GM10248 (cell line): ENCODE measurements at regions not wholly inside any gene's neighbourhood (a gene's known extent, or its start where the extent isn't known, plus 50 kb on each side); places are given as distances from the start of the nearest gene placed in this dataset.
"Not testable (repeated sequence)": the region's sequence is repeated elsewhere in the genome, so short reads cannot be mapped to it uniquely, and the experiment has no call there.

Source experiments
- CTCF ChIA-PET: fragments of 300-600 bp; sonication (Branson Sonifier 250); formaldehyde crosslinking; extraction: SDS; loops from one replicate; lab custom pipeline; 2021; ENCODE audit warnings: antibody characterized with exemption; lab: Yijun Ruan, JAX
- POLR2A ChIA-PET: fragments of 350-650 bp; sonication (Branson Sonifier 250); formaldehyde crosslinking; extraction: SDS; loops from one replicate; lab custom pipeline; 2020; ENCODE audit warnings: antibody characterized with exemption; lab: Yijun Ruan, JAX
- DNase-seq: peaks from one replicate; pipeline ENCODE4 v3.0.0; 2012; ENCODE audit errors: extremely low spot score
- TF ChIP-seq, protein P1 (sequence below): IDR thresholded peaks from 2 replicates; pipeline ENCODE4 v1.5.1; 2012; ENCODE audit warnings: mild to moderate bottlenecking, low read depth; ENCODE audit errors: extremely low read depth, missing control alignments, control extremely low read depth

GRCh38 chr18:66254121-66254520, 349.8 kb downstream of the CDH19 start:
- TF ChIP-seq, protein P1, sequence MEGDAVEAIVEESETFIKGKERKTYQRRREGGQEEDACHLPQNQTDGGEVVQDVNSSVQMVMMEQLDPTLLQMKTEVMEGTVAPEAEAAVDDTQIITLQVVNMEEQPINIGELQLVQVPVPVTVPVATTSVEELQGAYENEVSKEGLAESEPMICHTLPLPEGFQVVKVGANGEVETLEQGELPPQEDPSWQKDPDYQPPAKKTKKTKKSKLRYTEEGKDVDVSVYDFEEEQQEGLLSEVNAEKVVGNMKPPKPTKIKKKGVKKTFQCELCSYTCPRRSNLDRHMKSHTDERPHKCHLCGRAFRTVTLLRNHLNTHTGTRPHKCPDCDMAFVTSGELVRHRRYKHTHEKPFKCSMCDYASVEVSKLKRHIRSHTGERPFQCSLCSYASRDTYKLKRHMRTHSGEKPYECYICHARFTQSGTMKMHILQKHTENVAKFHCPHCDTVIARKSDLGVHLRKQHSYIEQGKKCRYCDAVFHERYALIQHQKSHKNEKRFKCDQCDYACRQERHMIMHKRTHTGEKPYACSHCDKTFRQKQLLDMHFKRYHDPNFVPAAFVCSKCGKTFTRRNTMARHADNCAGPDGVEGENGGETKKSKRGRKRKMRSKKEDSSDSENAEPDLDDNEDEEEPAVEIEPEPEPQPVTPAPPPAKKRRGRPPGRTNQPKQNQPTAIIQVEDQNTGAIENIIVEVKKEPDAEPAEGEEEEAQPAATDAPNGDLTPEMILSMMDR = no peak
- ChIA-PET POLR2A (no interaction called here), CTCF (interaction anchor here (1.8 kb wide), 1 partner anchor 10 kb away, joined by 4 read pairs; no protein-coding TSS in a partner anchor)
- no peak for DNase-seq

DNA sequence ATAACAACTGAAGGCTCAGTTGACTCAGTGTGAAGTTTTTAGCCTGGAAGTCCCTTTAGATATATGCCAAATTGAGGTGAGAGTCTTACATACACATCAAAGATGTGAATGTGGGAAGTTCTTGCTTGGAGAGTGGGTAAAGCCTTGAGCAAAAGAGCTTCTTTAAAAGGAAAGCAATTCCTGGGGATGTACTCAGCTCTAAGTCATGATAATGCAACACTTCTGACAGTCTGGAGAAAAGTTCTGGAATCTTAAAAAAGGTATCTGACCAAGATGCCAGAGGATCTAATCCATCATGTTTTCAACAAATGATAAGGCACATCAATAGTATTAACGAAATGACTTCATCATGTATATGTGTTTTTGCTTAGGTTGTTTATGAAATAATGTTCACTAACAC, 351.2 kb downstream of the CDH19 start:
- POLR2A ChIA-PET = no interaction called here
- DNase-seq = no peak
- CTCF ChIA-PET = no interaction called here
- TF ChIP-seq, protein P1 = no peak

DNA sequence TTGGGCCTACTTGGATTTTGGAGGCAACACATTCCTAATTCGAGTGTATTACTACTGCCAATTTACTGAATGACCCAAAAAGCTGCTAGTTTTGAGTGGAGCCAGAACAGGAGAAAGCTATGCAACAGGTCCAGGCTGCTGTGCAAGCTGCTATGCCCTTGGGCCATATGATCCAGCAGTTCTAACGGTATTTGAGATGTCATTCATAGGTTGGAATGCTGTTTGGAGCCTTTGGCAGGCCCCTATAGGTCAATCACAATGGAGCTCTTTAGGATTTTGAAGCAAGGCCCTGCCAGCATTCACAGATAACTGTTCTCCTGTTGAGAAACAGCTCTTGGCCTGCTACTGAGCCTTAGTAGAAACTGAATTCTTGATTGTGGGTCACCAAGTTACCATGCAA, 368.7 kb downstream of the CDH19 start:
- ChIA-PET POLR2A (no interaction called here), CTCF (no interaction called here)
- TF ChIP-seq, protein P1 = no peak
- DNase-seq = no peak

DNA sequence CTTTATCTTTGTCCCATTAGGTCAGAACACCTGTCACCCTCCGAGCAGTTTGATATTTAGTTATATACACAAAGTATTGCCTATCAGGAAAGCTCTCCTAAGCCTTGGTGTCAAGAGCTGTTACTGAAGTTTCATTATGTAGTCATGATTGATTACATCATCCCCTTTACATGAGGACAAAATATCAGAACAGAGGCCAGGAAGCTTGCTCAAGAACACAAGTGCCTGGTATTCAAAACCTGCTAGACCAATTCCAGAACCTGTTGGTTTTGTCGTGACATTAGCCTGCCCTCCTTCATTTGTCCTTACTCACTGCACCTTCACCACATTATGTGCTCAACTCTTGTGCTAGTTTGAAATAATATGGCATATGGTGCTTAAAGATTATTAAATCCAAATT, 377.1 kb downstream of the CDH19 start:
- ChIA-PET CTCF (no interaction called here), POLR2A (no interaction called here)
- TF ChIP-seq, protein P1 = no peak
- DNase-seq = no peak

DNA sequence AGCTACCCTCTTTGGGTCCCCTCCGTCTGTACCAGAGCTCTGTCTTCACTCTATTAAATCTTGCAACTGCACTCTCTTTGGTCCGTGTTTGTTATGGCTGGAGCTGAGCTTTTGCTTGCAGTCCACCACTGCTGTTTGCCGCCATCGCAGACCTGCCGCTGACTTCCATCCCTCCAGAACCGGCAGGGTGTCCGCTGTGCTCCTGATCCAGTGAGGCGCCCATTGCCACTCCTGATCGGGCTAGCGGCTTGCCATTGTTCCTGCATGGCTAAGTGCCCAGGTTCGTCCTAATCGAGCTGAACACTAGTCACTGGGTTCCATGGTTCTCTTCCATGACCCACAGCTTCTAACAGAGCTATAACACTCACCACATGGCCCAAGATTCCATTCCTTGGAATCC, 380.6 kb downstream of the CDH19 start:
- DNase-seq, CTCF ChIA-PET, POLR2A ChIA-PET: not testable (repeated sequence)

DNA sequence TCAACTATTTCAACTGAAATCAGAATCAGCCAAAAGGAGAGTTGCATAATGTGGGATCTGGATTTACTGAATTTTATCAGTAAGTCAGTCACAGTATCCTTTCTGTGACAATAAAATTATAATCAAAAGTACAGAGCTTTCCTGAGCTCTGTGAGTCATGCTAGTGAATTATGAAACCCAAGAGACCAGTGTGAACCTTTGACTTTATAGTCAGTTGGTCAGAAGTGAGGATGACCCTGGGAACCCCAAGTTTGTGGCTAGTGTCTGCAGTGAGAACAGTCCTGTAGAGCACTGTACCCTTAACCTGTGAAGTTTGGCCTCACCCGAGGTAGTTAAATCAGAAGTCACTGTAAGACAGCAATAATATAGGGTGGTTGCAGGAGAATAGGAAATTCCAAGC, 381.7 kb downstream of the CDH19 start:
- ChIA-PET POLR2A (no interaction called here), CTCF (interaction anchor here (1.6 kb wide), 1 partner anchor 11 kb away, joined by 4 read pairs; no protein-coding TSS in a partner anchor)
- no peak for DNase-seq
- TF ChIP-seq, protein P1 = no peak

DNA sequence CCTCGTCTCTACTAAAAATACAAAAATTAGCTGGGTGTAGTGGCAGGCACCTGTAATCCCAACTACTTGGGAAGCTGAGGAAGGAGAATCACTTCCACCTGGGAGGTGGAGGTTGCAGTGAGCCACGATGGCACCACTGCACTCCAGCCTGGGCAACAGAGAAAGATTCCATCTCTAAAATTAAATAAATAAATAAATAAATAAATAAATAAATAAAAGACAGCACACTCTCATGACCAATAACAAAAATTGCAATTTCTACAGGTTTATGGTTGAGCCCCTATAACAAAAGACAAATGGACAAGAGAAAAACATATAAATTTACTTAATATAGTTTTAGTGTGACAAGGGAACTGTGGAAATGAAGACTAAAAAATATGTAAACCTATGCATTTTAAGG, 384.1 kb downstream of the CDH19 start:
- TF ChIP-seq, protein P1 = no peak
- POLR2A ChIA-PET = no interaction called here
- CTCF ChIA-PET = no interaction called here
- DNase-seq = no peak
